ENCODE measurements at regions not wholly inside any gene's neighbourhood (a gene's known extent, or its start where the extent isn't known, plus 50 kb on each side); places are given as distances from the start of the nearest gene placed in this dataset.

DNA sequence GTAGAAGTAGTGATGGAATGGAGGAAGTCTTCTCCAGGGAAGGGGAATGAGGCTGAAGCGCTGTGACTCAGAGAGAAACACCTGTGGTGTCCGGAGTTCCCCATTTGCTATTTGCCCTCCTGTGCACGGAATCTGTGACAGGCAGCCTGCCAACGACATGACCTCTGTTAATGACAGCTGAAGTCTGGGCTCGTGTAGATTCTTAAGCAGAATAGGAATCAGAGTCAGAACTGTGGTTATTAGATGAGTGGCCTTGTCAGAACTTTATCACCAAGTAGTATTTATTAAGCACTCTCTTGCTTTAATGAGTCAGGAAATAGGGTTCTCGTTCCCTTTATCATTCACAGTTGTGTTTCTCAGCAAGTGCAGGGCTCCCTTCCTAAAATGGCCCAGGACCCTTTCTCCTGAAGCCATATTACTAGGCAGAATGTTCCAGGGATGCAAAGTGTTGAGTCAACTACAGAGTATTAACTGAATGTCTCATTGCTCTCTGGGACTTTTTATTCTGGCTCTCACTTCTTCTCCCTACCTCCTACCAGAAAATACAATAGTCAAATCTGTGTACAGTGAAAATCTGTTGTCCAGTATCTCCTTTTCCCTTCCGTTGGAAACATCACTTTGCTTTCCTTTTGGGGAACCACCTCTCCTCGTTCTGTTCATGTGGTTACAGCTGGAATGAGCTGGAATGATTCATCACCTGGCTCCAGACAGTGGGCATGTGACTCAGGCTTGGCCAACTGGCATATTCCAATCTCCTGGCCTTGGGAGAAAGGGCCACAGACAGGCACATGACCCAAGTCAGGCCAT, 77.8 kb upstream of the MAX start:
- TF ChIP-seq POLR2A (IDR thresholded peaks at IDR 0.05), result no peak
- TF ChIP-seq CTCF (IDR thresholded peaks at IDR 0.05), result no peak
